NAMALWA (cell line): ENCODE measurements at regions not wholly inside any gene's neighbourhood (a gene's known extent, or its start where the extent isn't known, plus 50 kb on each side); places are given as distances from the start of the nearest gene placed in this dataset.
A peak's percentile ranks its signal among the peaks of the same experiment; 100 is the strongest.
"Not testable (repeated sequence)": the region's sequence is repeated elsewhere in the genome, so short reads cannot be mapped to it uniquely, and the experiment has no call there.

Source experiments
- DNase-seq: peaks from one replicate; pipeline ENCODE4 v3.0.0-alpha.2; 2015; ENCODE audit warnings: low spot score

DNA sequence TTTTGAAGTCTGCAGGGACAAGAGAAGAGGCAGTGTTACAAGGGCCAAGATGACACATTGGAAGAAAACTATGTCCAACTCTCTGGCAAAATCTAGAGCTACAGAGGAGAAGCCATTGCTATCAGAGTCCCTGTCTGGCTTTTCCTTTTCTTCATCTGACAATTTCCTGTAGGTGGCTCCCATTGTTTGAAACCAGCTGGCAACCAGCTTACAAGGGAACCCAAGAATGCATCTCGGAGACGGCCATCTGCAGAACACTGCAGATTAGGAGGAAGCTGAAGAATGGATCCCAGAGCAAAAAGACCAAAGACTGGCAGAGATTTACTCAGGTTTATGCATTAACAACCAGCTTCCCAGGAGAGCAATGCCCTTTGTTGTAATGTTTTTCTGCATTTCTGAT lies 216.2 kb upstream of the CTSO start:
- no peak for DNase-seq

DNA sequence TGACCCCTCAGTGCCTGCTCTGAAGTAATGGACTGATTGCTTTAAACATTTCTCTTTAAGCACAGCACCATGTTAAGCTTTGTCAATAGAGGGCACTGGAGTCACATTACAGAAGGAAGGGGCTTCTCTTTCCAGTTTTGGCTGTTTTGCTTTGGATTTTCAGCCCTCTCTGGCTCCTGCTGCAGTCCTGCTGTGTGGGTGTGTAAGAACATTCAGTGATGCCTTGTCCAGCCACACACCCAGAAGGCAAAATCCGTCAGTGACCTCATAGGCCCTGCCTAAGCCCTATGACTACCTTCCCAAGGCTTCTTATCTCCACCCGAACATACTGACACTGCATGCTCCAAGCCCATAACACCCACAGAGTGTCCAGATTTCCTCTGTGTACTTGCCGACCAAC lies 215.3 kb upstream of the CTSO start:
- DNase-seq, result peak; percentile 25

DNA sequence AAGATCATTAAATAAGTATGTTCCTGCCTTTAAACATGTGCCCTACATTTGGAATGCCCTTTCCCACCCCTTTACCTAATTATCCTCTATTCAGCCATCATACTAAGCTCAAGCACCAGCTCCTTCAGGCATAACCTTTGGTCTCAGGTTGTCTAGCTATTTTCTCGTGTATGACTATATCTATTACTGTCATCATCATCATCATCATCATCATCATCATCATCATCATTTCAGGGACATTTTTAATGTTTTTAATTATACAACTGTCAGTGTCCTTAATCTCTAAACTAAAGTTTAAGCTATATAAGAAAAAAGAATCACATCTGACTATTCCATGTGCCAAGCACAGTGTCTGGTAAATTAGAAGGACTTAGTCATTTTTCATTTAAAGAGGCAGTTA lies 214.6 kb upstream of the CTSO start:
- DNase-seq, result no peak

DNA sequence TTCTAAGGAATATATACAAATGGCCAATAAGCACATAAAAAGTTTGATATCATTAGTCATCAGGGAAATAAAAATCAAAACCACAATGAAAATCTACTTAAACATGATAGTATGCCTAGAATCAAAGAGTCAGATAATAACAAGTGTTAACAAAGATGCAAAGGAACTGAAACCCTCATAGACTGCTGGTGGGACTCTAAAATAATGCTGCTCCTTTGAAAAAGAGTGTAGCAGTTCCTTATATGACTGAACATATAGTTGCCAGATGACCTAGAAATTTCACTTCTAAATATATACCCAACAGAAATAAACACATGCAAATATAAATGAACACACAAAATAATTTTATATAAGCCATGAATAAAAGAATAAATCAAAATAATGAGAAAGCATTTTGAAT lies 205.1 kb upstream of the CTSO start:
- no peak for DNase-seq

DNA sequence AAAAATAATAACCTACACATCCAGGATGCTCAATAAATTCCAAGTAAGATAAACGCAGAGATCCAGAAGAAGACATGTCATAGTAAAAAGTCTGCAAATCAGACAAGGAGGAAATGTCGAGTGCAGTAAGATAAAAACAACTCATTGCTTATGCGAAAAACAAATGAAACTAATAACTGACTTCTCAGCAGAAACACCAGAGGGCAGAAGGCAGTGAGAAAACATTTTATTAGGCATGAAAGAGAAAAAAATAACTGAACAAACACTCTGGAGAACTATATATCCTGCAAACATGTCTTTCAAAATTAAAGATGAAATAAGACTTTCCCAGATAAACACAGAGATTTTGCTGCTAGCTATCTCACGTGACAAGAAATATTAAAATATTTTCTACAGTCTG lies 201.3 kb upstream of the CTSO start:
- peak; percentile 2 for DNase-seq

DNA sequence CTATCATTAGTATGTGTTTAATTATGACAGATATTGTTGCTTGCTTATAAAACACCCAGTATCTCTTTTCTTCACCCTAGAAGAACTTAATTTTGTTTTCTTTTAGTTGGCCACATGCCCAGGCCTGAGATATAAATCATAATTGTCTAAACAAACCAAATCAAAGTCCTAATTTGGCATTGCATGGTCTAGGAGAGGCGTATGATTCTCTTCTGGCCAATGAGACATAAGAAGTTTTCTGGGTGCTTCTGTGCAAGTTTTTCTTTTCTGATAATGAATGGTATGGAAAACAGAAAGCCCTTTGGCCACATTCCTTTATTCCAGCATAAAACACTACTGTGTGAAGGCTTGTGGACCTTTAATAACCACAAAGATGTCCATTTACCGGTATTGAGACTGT lies 192.9 kb upstream of the CTSO start:
- DNase-seq, result no peak

DNA sequence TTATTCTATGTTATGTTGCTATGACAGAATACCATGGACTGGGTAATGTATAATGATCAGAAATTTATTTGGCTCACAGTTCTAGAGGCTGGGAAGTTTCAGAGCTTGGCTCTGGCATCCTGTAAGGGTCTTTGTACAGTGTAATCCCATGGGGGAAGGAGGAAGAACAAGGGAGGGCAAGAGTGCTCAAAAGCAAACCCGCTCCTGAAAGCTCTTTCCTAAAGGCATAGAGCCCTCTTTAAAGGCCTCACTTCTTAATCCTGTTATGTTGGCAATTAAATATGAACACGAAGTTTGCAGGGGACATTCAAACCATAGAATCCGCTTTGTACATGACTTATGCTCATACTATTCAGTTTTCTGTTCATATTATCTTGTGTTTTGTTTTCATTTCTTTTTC lies 191.3 kb upstream of the CTSO start:
- no peak for DNase-seq

DNA sequence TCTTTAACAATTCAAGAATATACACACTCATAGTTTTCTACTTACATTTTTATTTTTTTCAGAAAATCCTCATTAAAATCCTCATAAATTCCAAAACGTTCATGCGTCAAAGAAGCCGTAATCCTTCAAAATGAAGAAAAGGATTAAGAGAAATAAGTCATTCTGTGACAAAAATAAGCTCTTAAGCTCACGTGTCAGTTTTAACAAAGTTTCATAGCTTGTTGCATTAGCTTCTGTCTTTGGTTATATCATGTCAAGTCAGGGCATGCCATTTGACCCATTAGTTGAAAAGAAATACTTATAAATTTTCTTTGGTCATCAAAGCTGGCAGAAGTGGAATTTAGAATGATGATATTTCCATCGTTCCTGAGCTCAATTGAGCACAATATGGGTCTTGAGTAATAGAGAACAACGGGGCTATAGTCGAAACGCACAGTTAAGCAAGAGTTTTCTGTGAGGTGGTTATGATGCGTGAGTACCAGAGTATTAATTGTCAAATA lies 185.2 kb upstream of the CTSO start:
- DNase-seq, result no peak

DNA sequence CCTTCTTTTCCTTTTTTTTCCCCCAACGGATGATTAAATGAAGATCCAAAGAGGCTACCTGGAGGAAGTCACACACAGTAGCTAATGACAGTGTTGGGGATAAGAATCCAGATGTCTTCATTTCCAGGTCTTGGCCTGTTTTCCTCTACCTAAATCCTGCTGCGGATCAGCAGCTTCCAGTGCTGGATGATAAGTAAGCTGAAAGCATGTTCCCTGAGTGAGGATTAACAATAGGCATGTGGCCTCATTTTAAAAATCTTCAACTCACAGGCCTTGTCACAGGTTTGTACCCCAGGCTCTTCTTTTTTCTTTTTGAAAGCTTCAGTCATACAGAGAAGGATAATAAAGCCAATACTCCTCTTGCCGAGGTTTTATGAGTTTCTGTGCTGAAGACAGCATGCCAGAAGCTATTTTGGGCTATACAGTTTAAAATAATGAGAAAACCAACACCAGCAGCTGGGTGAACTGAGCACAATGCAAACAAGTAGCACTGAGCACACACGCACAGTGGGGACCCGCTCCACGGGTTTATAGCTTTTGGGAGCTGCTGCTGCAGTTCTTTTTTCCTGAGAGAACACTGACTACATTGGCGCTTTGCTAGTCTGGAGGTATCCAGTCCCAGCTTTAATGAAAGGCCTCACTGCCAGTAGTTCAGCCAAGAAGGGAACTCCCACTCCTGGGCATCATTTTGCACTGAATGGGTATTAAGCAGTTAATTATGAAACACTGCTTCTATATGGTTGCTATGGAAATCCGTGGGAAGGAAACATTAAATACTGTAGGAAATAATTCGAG lies 184.2 kb upstream of the CTSO start:
- DNase-seq, result no peak

DNA sequence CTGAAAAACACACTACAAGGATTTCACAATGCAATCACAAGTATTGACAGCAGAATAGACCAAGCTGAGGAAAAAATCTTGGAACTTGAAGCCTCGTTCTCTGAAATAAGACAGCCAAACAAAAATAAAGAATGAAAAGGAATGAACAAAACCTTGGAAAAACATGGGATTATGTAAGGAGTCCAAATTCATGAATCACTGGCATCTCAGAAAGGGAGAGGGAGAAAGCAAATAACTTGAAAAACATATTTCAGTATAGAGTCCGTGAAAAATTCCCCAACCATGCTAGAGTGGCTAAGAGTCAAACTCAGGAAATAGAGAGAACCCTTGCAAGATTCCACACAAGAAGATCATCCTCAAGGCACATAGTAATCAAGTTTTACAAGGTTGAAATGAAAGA lies 178.5 kb upstream of the CTSO start:
- DNase-seq, result no peak

DNA sequence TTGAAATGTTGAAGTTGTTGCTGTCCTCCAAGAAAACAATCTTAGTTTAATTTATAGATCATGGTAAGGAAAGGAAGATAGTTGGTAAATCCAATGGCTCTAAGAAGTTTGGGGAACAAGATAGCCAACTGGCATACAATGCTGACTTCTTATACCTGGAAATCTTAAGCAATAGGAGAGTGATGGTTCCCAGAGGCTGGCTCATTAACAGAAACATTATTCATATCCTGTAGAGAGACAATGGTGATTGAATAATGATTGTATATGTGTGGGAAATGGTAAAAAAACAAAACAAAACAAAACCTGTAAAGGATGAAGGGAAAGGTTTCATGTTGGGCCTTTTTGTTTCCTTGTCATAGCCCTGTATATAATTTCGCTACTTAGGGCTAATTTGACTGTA lies 174.9 kb upstream of the CTSO start:
- no peak for DNase-seq

DNA sequence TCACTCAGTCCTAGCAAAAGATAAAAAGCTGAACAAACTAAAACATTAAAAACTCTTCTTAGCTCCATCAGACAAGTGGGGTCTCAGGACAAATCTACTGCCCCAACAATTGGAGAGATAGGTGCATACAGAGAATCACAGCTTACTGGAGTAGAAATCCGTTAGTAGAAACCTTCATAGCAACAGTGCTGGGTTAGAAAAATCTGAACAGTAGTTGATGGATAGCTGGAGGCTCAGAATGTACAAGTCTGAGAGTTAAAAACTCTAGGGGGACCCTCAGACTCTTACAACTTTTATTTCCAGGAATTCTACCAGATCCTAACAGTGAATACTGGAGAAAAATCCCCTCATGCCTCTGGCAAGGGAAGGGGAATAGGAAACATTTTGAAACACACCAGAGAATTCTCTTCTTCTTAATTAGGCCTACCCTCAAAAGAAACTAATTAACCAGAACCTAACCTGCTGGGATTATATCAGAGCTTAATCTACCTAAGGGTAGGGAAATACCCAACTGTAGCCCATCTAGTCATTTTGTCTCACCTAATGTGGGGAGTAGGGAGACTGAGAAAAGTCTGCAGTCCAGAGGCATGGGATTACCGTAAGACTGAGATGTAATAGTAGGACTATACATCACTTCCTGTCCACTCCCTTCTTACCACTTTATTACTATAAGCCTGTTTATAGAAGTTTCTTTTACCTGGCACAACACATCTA lies 165.0 kb upstream of the CTSO start:
- DNase-seq, result no peak

DNA sequence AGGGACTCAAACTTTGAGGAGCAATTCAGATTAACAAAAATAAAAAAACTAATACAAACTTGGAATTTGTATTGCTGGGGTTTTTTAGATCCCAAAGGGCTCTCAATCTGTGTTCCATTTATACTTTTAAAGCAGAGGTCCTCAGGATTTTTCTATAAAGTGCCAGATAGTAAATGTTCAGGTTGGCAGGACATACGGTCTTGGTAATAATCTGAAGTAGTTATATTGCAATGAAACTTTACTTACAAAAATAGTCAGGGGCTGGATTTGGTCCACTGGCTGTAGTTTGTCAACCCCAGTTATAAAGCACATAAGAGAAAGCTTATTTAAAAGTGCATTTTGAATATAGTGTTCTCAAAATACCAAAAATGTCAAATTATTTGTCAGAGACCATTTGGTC lies 164.1 kb upstream of the CTSO start:
- DNase-seq, result no peak

DNA sequence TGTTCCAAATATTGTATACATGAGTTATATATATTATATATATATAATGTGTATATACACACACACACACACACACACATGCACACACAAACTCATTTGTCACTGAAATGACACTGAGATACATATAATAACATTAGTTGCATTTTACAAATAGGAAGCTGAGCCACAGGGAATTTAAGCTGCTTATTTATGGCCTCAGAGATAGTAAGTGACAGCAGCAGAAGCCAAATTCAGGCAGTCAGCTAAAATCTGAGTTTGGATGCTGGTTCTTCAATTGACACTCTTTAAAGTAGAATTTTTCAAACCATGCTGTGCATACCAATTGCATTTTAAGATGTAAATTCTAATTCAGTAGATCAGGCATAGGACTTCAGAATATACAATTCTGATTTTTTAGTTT lies 163.3 kb upstream of the CTSO start:
- no peak for DNase-seq

DNA sequence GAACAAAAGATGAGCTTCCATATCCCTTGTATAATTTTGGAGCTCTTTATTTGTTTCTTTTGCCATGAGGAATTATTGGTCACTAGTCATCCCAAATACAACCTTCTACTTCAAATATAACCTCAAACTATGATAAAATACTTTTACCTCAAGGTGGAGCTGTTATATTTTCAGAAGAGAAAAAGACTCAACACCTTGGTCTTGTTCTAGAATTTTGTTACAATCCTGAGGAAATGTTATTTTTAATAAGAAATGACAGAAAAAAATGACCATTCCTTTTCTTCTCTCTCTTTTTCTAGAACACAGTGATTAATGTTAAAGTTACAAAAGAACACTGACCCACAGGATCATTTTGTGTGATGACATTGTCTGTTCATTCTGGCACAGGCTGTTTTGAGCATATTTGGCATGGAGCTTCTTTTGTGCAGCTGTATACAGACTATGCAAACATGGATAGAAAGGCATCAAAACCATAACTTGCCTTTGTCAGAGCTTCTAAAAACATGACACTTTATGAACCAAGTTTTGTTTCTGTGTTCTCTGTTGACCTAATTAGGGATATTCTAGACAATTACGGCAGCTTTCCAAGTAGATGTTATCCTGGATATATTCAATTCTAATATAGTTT lies 159.6 kb upstream of the CTSO start:
- DNase-seq, result peak; percentile 12

DNA sequence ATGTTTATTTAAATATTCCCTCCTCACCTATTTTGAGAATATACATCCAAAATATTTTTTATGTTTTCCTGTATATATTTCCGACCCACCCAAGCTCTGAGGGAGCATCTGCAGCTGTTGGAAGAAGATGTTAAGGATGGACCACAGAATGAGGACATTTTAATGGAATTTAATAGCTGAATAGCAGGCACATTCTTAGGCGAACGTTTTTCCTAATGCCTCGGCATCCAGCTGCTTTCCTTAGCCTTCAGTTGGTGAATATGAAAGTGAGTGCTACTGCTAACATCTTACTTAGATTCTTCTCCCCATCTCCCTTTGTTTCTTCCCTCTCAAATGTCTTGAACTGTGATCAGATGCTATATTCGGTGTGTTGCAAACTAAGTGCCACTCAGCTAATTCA lies 158.0 kb upstream of the CTSO start:
- no peak for DNase-seq

DNA sequence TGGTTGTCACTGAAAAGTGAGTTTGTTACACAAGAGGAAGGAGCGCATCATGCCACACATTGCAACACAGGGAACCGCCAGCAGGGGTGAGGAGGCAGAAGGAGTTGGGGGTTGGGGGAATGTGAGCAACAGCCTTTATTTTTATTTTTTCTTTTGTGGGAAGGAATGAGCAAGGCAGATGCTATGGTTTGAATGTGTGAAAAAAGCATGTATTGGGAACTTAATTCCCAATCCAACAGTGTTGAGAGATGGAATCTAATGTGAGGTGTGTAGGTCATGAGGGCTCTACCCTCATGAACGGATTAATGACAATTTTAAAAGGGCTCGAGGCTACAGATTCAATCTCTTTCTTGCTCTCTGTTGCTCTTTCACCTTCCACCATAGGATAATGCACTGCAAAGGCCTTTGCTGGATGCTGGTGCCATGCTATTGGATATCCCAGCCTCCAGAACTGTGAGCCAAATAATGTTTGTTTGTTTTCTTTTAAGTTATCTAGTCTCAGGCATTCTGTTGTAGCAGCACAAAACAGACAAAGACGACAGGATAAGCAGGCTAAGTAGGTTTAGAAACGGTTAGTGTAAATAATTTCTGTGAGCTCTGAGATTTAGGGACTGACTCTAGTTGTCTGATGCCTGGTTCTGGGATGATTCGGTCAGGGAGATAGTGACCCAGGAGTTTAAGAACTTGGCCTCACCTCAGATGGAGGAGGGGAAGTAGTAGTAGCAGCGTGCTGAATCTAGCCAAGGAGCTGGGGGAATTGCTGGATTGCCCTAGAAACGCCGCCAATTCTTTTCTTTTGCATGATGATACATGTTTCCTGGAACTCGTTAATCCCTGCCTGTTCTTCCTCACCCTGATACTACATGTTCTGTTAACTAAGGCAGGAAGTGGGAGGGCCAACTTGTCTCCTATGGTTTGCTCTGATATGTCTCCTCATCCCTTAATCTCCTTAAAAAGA lies 156.6 kb upstream of the CTSO start:
- peak; percentile 10 for DNase-seq

DNA sequence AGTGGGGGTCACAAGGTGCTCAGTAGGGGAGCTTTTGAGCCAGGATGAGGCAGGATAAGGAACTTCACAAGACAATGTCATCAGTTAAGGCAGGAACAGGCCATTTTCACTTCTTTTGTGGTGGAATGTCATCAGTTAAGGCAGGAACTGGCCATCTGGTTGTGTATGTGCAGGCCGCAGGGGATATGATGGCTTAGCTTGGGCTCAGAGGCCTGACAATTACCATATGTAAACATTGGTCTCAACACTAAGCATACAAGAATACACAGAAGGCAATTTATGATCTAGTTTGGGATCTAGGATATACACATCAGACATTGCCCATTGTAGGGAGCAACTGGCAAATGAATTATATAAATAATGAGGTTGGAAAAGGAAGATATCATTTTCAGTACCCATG lies 155.4 kb upstream of the CTSO start:
- DNase-seq, result not testable (repeated sequence)

DNA sequence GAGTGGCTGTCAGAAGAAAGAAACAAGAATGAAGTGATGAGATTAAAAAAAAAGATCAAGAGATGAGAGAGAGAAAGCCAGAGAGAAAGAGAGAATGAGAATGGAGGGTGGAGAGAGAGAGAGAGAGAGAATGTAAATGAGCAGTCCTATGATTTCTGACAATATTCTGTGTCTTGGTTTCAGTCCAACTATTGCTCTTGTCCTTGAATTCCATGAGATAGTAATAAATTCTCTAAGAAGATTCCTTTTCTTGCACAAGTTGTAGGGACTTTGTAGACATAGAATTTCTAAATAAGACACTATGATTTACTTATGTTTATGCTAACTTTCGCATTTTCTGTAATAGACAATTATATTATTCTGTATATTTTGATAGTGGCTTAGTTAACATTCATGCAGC lies 149.6 kb upstream of the CTSO start:
- DNase-seq, result no peak

DNA sequence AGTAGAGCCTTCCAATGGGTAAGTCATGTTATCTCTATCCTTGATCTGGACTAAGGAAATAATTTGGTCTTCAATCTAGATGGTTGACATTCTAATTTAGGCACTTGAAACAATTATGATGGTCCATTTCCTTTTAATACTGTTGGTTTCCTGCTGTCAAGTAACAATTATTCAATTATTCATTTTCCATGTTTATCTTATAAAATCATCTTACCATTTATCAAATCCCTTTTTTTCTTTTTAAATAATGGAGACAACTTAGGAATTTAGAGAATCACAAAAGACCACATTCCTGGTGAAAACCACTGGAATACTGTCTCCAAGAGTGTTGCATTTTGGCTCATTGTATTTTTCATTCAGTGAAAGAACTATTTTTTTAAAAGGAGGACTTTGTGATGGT lies 148.7 kb upstream of the CTSO start:
- no peak for DNase-seq

DNA sequence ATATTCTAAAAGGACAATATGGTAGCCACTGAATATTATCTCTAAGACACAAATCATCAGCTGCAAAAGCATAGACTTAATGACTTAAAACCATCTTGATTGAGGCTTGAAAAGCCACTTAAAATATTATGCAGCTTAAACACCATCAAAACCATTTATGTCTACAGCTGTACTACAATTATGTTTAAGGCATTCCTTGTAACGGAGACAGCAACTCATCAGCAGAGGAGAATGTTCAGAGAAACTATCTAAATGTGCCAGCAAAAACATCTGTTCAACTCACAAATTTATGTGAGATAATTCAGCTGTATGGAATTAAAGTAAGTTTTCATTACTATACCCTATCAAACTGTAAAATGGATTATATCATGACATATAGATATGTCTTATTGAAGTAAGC lies 147.9 kb upstream of the CTSO start:
- no peak for DNase-seq

DNA sequence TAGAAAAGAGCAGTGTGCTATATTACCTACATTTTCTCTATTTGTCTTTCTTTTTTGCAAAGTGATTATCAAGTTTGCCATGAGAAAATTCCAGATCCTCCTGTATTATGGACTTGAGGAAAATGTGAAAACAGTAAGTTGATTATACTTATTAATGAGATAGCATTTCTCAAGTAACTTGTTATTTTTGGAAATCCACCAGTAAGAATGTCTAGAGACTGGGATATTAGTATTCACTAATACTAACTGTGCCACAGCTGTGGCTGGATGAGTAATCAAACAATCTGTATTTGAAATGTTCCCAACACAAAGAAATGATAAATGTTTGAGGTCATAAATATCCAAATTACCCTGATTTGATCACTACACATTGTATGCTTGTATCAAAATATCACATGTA lies 147.0 kb upstream of the CTSO start:
- DNase-seq, result no peak
